GM12878 (cell line): ENCODE measurements at regions not wholly inside any gene's neighbourhood (a gene's known extent, or its start where the extent isn't known, plus 50 kb on each side); places are given as distances from the start of the nearest gene placed in this dataset.

Source experiments
- ATAC-seq: fragments of 200-7000 bp; cut with Tn5 transposase; 3 replicates; pipeline ENCODE4 v1.9.1; 2020; ENCODE audit warnings: mild to moderate bottlenecking, moderate library complexity
- BruUV-seq: library from RNA; stranded (reverse); fragments of 400-500 nt; replicated peaks from 2 replicates; lab custom pipeline; 2021; lab: Mats Ljungman, UMichigan
- CTCF ChIA-PET: fragments of 300-600 bp; sonication (Branson Sonifier 250); formaldehyde crosslinking; extraction: SDS; loops from one replicate; lab custom pipeline; 2021; ENCODE audit warnings: inconsistent platforms; lab: Yijun Ruan, JAX
- POLR2A ChIA-PET: fragments of 350-600 bp; formaldehyde crosslinking; extraction: SDS; loops from one replicate; lab custom pipeline; 2021; ENCODE audit warnings: inconsistent platforms; lab: Charles Lee
- RAD21 ChIA-PET: fragments of 300-600 bp; sonication (Branson Sonifier 250); formaldehyde crosslinking; loops from one replicate; lab custom pipeline; 2023; ENCODE audit warnings: antibody characterized with exemption; ENCODE audit not compliant: unreplicated experiment; lab: Charles Lee
- SMC1A ChIA-PET: fragments of 300-600 bp; sonication (Branson Sonifier 250); formaldehyde crosslinking; loops from one replicate; lab custom pipeline; 2023; ENCODE audit not compliant: unreplicated experiment, uncharacterized antibody; lab: Charles Lee
- DNase-seq: peaks from one replicate; pipeline ENCODE4 v3.0.0-alpha.2; 2011; ENCODE audit warnings: low read depth, low spot score
- FAIRE-seq: peaks from 3 replicates; lab custom pipeline; 2011; peaks lifted over from hg19 to GRCh38; lab: Jason Lieb, UNC
- H2AFZ ChIP-seq: 2 replicates; pipeline ENCODE4 v1.6.0; 2011; ENCODE audit warnings: low read depth, low read length, control low read depth; ENCODE audit not compliant: control insufficient read depth
- H3K27ac ChIP-seq: 2 replicates; pipeline ENCODE4 v1.5.1; 2011; ENCODE audit warnings: control low read depth; ENCODE audit not compliant: control insufficient read depth, insufficient read depth
- H3K27me3 ChIP-seq, 2 experiments: replicated peaks in 1 of 2; 2 replicates each; pipeline versions ENCODE4 v1.6.0 to v1.6.1; 2011; ENCODE audit warnings: low read length in 1 of 2; ENCODE audit not compliant: control insufficient read depth in 2 of 2, insufficient read depth in 2 of 2
- H3K36me3 ChIP-seq, 2 experiments: 2 replicates each; pipeline ENCODE4 v1.5.1; 2011; ENCODE audit warnings: low read length in 1 of 2; ENCODE audit not compliant: control insufficient read depth in 2 of 2, insufficient read depth in 2 of 2
- H3K4me1 ChIP-seq: 2 replicates; pipeline ENCODE4 v1.6.1; 2011; ENCODE audit warnings: mild to moderate bottlenecking, low read length, moderate library complexity, mixed read lengths; ENCODE audit not compliant: control insufficient read depth, insufficient read depth
- H3K4me2 ChIP-seq: 2 replicates; pipeline ENCODE4 v1.6.0; 2011; ENCODE audit warnings: control low read depth; ENCODE audit not compliant: control insufficient read depth, insufficient read depth
- H3K4me3 ChIP-seq: fragments of 200-600 bp; sonication (generic); 2 replicates; pipeline ENCODE4 v1.5.1; 2016
- H3K79me2 ChIP-seq: 2 replicates; pipeline ENCODE4 v1.6.0; 2011; ENCODE audit warnings: low read length; ENCODE audit not compliant: control insufficient read depth, insufficient read depth
- H3K9ac ChIP-seq: 2 replicates; pipeline ENCODE4 v1.8.0; 2011; ENCODE audit warnings: low read length, control low read depth, mixed read lengths; ENCODE audit not compliant: control insufficient read depth, insufficient read depth
- H3K9me3 ChIP-seq: replicated peaks from 3 replicates; pipeline ENCODE4 v1.5.1; 2011; ENCODE audit warnings: mild to moderate bottlenecking, low read length; ENCODE audit not compliant: control insufficient read depth, insufficient read depth
- H4K20me1 ChIP-seq: 2 replicates; pipeline ENCODE4 v1.6.0; 2011; ENCODE audit not compliant: control insufficient read depth, insufficient read depth
- ATF2 ChIP-seq: IDR thresholded peaks from 2 replicates; pipeline ENCODE4 v1.6.1; 2012; ENCODE audit warnings: low read length, inconsistent platforms
- ATF3 ChIP-seq: IDR thresholded peaks from 2 replicates; pipeline ENCODE4 v1.6.1; 2011; ENCODE audit warnings: low read depth, mild to moderate bottlenecking, low read length, moderate library complexity, borderline replicate concordance; ENCODE audit errors: extremely low read depth
- BMI1 ChIP-seq: fragments of 450-650 bp; IDR thresholded peaks from 2 replicates; pipeline ENCODE4 v1.6.1; 2016; ENCODE audit warnings: mild to moderate bottlenecking, moderate library complexity, borderline replicate concordance
- BRCA1 ChIP-seq: IDR thresholded peaks from 2 replicates; pipeline ENCODE4 v1.6.1; 2011; ENCODE audit warnings: low read depth, low read length, improper control_type of control experiment
- IKZF2 ChIP-seq, 2 experiments: fragments of 450-650 bp; IDR thresholded peaks; 2 replicates each; pipeline ENCODE4 v1.6.1; 2017; ENCODE audit warnings: mild to moderate bottlenecking in 2 of 2, moderate library complexity in 2 of 2
- PAX5 ChIP-seq: IDR thresholded peaks from 2 replicates; pipeline ENCODE4 v1.6.1; 2011; ENCODE audit warnings: low read depth, low read length, borderline replicate concordance
- POLR2AphosphoS2 ChIP-seq: IDR thresholded peaks from 2 replicates; pipeline ENCODE4 v1.6.1; 2011; ENCODE audit warnings: low read depth, mild to moderate bottlenecking, low read length, improper control_type of control experiment, moderate library complexity
- PRDM15 ChIP-seq: fragments of 450-650 bp; formaldehyde crosslinking; IDR thresholded peaks from 2 replicates; pipeline ENCODE4 v1.4.0; 2020; ENCODE audit warnings: mild to moderate bottlenecking, moderate library complexity
- RFX5 ChIP-seq: IDR thresholded peaks from 2 replicates; pipeline ENCODE4 v1.6.1; 2011; ENCODE audit warnings: low read depth, low read length, improper control_type of control experiment
- SMC3 ChIP-seq: IDR thresholded peaks from 2 replicates; pipeline ENCODE4 v1.6.1; 2011; ENCODE audit warnings: low read length, improper control_type of control experiment, borderline replicate concordance
- SRF ChIP-seq, 2 experiments: IDR thresholded peaks; 2 replicates each; pipeline ENCODE4 v1.6.1; 2011; ENCODE audit warnings: low read depth in 2 of 2, low read length in 2 of 2, mild to moderate bottlenecking in 1 of 2, moderate library complexity in 1 of 2
- ZNF592 ChIP-seq: fragments of 450-650 bp; IDR thresholded peaks from 2 replicates; pipeline ENCODE4 v1.6.1; 2017; ENCODE audit warnings: mild to moderate bottlenecking, moderate library complexity
- WGBS: methylation state at CpG from one replicate; pipeline ENCODE4 v1.1.6; 2016; ENCODE audit warnings: low lambda C conversion rate; ENCODE audit not compliant: insufficient replicate concordance, insufficient coverage; ENCODE audit errors: missing lambda C conversion rate; 5-methylcytosine and 5-hydroxymethylcytosine counted together
- in situ Hi-C: fragments of 300-500 bp; cut with MboI; formaldehyde crosslinking; loops from 9 replicates; pipeline ENCODE4 v1.14.3; 2018; ENCODE audit warnings: mixed read lengths
- intact Hi-C: fragments of 100-400 bp; cut with micrococcal nuclease; formaldehyde crosslinking; loops from one replicate; pipeline ENCODE4 v1.14.2; 2022; ENCODE audit not compliant: unreplicated experiment

GRCh38 chr6:134665029-134665723 lies 284.7 kb downstream of the ALDH8A1 start (continued):
- TF ChIP-seq ATF2 (no peak), SMC3 (no peak), RFX5 (no peak), ATF3 (no peak)

GRCh38 chr6:134663800-134664535 lies 285.9 kb downstream of the ALDH8A1 start:
- ChIA-PET SMC1A (no interaction called here), CTCF (interaction anchor here (0.6 to 1.0 kb wide), 2 partner anchors 206 to 508 kb away, joined by 3 read pairs; no protein-coding TSS in a partner anchor), RAD21 (no interaction called here), POLR2A (no interaction called here)
- 78% methylated on average over 3 of the region's 3 CpGs for WGBS
- Histone ChIP-seq H3K27ac (no peak overlapping the region), H3K4me1 (no peaks in the 10 kb centered on the region), H2AFZ (no peak overlapping the region), H3K9ac (no peak overlapping the region), H4K20me1 (no peaks in the 10 kb centered on the region), H3K27me3 (no peaks in the 10 kb centered on the region; a peak in 1 of 4 replicates), H3K9me3 (no peaks in the 10 kb centered on the region), H3K4me2 (no peak overlapping the region), H3K36me3 (no peaks in the 10 kb centered on the region), H3K79me2 (no peaks in the 10 kb centered on the region), H3K4me3 (no peak overlapping the region)
- FAIRE-seq (no peak), DNase-seq (no peak), ATAC-seq (no peak)
- in situ Hi-C loops = no loop called here
- intact Hi-C loops = no loop called here
- no TSS peak for BruUV-seq
- TF ChIP-seq SRF (IDR thresholded peaks at IDR 0.05; ENCODE audit: low read depth in 2 of 2, low read length in 2 of 2) = no peak
- TF ChIP-seq IKZF2 (IDR thresholded peaks at IDR 0.05) = no peak
- TF ChIP-seq BMI1 = no peak
- TF ChIP-seq BRCA1 = no peak
- no peak for TF ChIP-seq PAX5
- no peak for TF ChIP-seq ZNF592
- TF ChIP-seq POLR2AphosphoS2 = no peak
- no peak for TF ChIP-seq PRDM15 (CRISPR knock-in tag)
